ENCODE measurements at regions not wholly inside any gene's neighbourhood (a gene's known extent, or its start where the extent isn't known, plus 50 kb on each side); places are given as distances from the start of the nearest gene placed in this dataset.

- ATAC-seq = no peak
- no peaks in the 10 kb centered on the region for H3K27me3 ChIP-seq
- intact Hi-C loops (cut with DNase I) = no loop called here
- no peak for TF ChIP-seq POLR2A (IDR thresholded peaks at IDR 0.05)
- TF ChIP-seq, protein P1, sequence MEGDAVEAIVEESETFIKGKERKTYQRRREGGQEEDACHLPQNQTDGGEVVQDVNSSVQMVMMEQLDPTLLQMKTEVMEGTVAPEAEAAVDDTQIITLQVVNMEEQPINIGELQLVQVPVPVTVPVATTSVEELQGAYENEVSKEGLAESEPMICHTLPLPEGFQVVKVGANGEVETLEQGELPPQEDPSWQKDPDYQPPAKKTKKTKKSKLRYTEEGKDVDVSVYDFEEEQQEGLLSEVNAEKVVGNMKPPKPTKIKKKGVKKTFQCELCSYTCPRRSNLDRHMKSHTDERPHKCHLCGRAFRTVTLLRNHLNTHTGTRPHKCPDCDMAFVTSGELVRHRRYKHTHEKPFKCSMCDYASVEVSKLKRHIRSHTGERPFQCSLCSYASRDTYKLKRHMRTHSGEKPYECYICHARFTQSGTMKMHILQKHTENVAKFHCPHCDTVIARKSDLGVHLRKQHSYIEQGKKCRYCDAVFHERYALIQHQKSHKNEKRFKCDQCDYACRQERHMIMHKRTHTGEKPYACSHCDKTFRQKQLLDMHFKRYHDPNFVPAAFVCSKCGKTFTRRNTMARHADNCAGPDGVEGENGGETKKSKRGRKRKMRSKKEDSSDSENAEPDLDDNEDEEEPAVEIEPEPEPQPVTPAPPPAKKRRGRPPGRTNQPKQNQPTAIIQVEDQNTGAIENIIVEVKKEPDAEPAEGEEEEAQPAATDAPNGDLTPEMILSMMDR (IDR thresholded peaks at IDR 0.05) = no peak
- WGBS (ENCODE audit: insufficient coverage, low coverage, low lambda C conversion rate, missing lambda C conversion rate) = 43% methylated on average over 4 of the region's 4 CpGs
- H3K4me1 ChIP-seq = no peaks in the 10 kb centered on the region
- no peak overlapping the region for H3K4me3 ChIP-seq
- H3K9me3 ChIP-seq = no peaks in the 10 kb centered on the region
- no peak overlapping the region for H3K27ac ChIP-seq
- H3K36me3 ChIP-seq = no peaks in the 10 kb centered on the region
- DNase-seq = no peak
Observed at GRCh38 chr6:23371132-23371915, 754.7 kb upstream of the NRSN1 start.

DNA sequence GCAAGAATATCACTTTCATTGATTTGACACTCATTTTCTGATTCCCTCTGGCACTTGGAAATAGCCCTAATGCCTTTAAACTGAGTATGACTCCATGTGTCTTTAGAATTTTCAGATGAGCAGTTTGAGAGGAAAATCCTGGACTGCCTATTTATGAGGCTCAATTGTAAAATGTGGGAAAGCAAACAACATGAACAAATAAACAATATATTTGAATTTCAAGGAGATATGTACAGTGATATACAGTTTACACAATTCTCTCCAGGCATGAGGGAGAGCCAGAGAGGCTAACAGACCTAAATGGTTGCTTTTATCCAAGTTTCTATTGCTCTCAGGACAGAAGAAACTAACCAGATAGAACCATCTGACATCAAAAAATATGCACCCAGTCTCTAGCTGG lies 748.2 kb upstream of the NRSN1 start:
- Histone ChIP-seq H3K4me3 (no peak overlapping the region), H3K36me3 (no peaks in the 10 kb centered on the region), H3K9me3 (no peaks in the 10 kb centered on the region), H3K4me1 (no peaks in the 10 kb centered on the region), H3K27ac (no peak overlapping the region), H3K27me3 (no peaks in the 10 kb centered on the region)
- TF ChIP-seq, protein P1 (IDR thresholded peaks at IDR 0.05) = no peak
- no peak for TF ChIP-seq POLR2A (IDR thresholded peaks at IDR 0.05)
- intact Hi-C loops (cut with DNase I) = no loop called here
- DNase-seq (no peak), ATAC-seq (no peak)

DNA sequence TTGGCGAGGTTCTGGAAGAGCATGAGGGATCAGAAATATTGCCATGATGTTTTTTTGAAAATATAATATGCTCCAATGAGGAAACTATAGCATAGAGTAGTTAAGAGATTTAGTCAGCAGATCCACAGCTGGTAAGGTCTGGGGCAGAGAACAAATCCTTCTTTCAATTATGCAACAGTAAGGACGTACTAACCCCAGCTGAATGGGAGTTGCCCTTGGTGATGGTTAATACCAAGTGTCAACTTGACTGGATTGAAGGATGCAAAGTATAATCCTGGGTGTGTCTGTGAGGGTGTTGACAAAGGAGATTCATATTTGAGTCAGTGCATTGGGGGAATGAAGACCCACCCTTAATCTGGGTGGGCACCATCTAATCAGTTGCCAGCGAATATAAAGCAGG lies 745.5 kb upstream of the NRSN1 start:
- Histone ChIP-seq H3K27ac (no peak overlapping the region), H3K36me3 (no peaks in the 10 kb centered on the region), H3K4me1 (no peaks in the 10 kb centered on the region), H3K4me3 (no peak overlapping the region), H3K9me3 (no peaks in the 10 kb centered on the region), H3K27me3 (no peaks in the 10 kb centered on the region)
- TF ChIP-seq, protein P1 (IDR thresholded peaks at IDR 0.05) = no peak
- no peak for TF ChIP-seq POLR2A (IDR thresholded peaks at IDR 0.05)
- no peak for ATAC-seq
- no peak for DNase-seq
- intact Hi-C loops (cut with DNase I) = no loop called here
- WGBS (ENCODE audit: insufficient coverage, low coverage, low lambda C conversion rate, missing lambda C conversion rate) = 76% methylated on average over 2 of the region's 3 CpGs

DNA sequence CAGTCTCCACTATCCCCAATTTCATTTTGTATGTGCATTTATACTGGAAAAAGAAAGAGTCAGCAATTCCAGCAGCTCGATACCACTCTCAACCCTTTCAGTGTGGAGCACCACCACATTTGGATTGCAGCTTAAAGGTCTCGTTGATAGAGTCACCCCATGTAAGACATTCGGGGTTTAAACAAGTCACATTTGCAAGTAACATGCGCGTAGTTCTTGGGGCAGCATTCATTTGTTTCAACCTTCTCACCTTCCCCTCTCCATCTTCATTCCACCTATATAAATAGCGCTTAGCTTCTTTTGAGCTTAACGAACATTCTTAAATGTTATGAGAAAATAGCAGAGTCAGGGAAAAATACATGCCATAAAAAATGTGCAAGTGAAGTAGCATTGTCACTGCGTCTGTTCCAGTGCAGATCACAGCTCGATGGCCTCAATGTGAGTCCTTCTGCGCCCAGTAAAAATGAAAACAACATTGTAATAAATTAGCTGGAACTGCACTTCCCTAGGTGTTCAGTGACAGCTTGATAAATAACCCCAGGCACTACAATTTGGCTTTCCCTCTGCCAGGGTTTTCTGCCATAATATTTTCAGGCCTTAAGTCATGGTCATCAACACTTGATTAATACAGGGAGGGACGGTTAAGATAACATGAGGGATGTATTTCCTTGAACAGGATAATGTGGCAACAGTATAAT lies 737.8 kb upstream of the NRSN1 start:
- Histone ChIP-seq H3K36me3 (no peaks in the 10 kb centered on the region), H3K27me3 (no peaks in the 10 kb centered on the region), H3K9me3 (no peaks in the 10 kb centered on the region), H3K4me1 (no peaks in the 10 kb centered on the region), H3K27ac (no peak overlapping the region), H3K4me3 (no peak overlapping the region)
- intact Hi-C loops (cut with DNase I) = no loop called here
- ATAC-seq (no peak), DNase-seq (no peak)
- 83% methylated on average over 11 of the region's 11 CpGs for WGBS (ENCODE audit: insufficient coverage, low coverage, low lambda C conversion rate, missing lambda C conversion rate)
- TF ChIP-seq, protein P1 (IDR thresholded peaks at IDR 0.05) = no peak
- no peak for TF ChIP-seq POLR2A (IDR thresholded peaks at IDR 0.05)

All from right lobe of liver (tissue), 6 donors.